ENCODE measurements at regions not wholly inside any gene's neighbourhood (a gene's known extent, or its start where the extent isn't known, plus 50 kb on each side); places are given as distances from the start of the nearest gene placed in this dataset.
"Not testable (repeated sequence)": the region's sequence is repeated elsewhere in the genome, so short reads cannot be mapped to it uniquely, and the experiment has no call there.

- H2AFZ ChIP-seq (ENCODE audit: low read depth, low read length); H2BK5ac ChIP-seq (ENCODE audit: low read depth, low read length, poor library complexity, severe bottlenecking); H3K4ac ChIP-seq (ENCODE audit: low read depth in 1 of 2, low read length in 2 of 2); H4K91ac ChIP-seq (ENCODE audit: low read length); H3K4me1 ChIP-seq (ENCODE audit: control insufficient read depth, insufficient read depth, low read depth, low read length); H4K8ac ChIP-seq (ENCODE audit: low read length); H3K9me3 ChIP-seq (ENCODE audit: control insufficient read depth, low read length); H2AK5ac ChIP-seq (ENCODE audit: low read length, severe bottlenecking); H3K14ac ChIP-seq (ENCODE audit: low read length in 2 of 2); H2BK120ac ChIP-seq (ENCODE audit: low read depth, low read length); H3K9ac ChIP-seq (ENCODE audit: low read length); H3K4me2 ChIP-seq (ENCODE audit: low read length, poor library complexity, severe bottlenecking); H3K27ac ChIP-seq (ENCODE audit: low read length, poor library complexity, severe bottlenecking); H3K4me3 ChIP-seq (ENCODE audit: insufficient read depth in 1 of 2, low read depth in 1 of 2, low read length in 2 of 2); H3K79me1 ChIP-seq (replicated peaks; ENCODE audit: low read length, poor library complexity, severe bottlenecking); H2BK15ac ChIP-seq (ENCODE audit: low read depth, poor library complexity, severe bottlenecking); DNase-seq; H3K27me3 ChIP-seq (ENCODE audit: control insufficient read depth in 1 of 2, insufficient read depth in 1 of 2, low read length in 2 of 2); H3K18ac ChIP-seq (ENCODE audit: low read depth in 1 of 2, low read length in 2 of 2); H2BK12ac ChIP-seq (ENCODE audit: low read length in 2 of 2); H3K36me3 ChIP-seq (ENCODE audit: control insufficient read depth in 1 of 2, insufficient read depth in 2 of 2, low read depth in 1 of 2, low read length in 2 of 2); H3K23ac ChIP-seq (ENCODE audit: low read length in 2 of 2): not testable (repeated sequence)
- 63% methylated on average over 21 of the region's 37 CpGs for WGBS
Measured at GRCh38 chr18:976393-977128, 71.9 kb downstream of the ADCYAP1 start.

GRCh38 chr18:977327-977726 is 72.7 kb downstream of the ADCYAP1 start:
- H2BK15ac ChIP-seq (ENCODE audit: low read depth, poor library complexity, severe bottlenecking): not testable (repeated sequence)

GRCh38 chr18:977732-978131 is 73.1 kb downstream of the ADCYAP1 start:
- not testable (repeated sequence) for H3K14ac ChIP-seq (ENCODE audit: low read length in 2 of 2); H3K36me3 ChIP-seq (ENCODE audit: control insufficient read depth in 1 of 2, insufficient read depth in 2 of 2, low read depth in 1 of 2, low read length in 2 of 2); H3K27me3 ChIP-seq (ENCODE audit: control insufficient read depth in 1 of 2, insufficient read depth in 1 of 2, low read length in 2 of 2); H3K9me3 ChIP-seq (ENCODE audit: control insufficient read depth, low read length); H3K23ac ChIP-seq (ENCODE audit: low read length in 2 of 2); H2AFZ ChIP-seq (ENCODE audit: low read depth, low read length); H4K91ac ChIP-seq (ENCODE audit: low read length); H3K4me3 ChIP-seq (ENCODE audit: insufficient read depth in 1 of 2, low read depth in 1 of 2, low read length in 2 of 2); H2AK5ac ChIP-seq (ENCODE audit: low read length, severe bottlenecking); H3K79me1 ChIP-seq (replicated peaks; ENCODE audit: low read length, poor library complexity, severe bottlenecking); H3K27ac ChIP-seq (ENCODE audit: low read length, poor library complexity, severe bottlenecking); H3K9ac ChIP-seq (ENCODE audit: low read length); H2BK12ac ChIP-seq (ENCODE audit: low read length in 2 of 2); H3K4me2 ChIP-seq (ENCODE audit: low read length, poor library complexity, severe bottlenecking); H2BK15ac ChIP-seq (ENCODE audit: low read depth, poor library complexity, severe bottlenecking); DNase-seq; H3K18ac ChIP-seq (ENCODE audit: low read depth in 1 of 2, low read length in 2 of 2); H2BK5ac ChIP-seq (ENCODE audit: low read depth, low read length, poor library complexity, severe bottlenecking); H2BK120ac ChIP-seq (ENCODE audit: low read depth, low read length); H3K4me1 ChIP-seq (ENCODE audit: control insufficient read depth, insufficient read depth, low read depth, low read length); H3K4ac ChIP-seq (ENCODE audit: low read depth in 1 of 2, low read length in 2 of 2); H4K8ac ChIP-seq (ENCODE audit: low read length)
- 100% methylated on average over 2 of the region's 3 CpGs for WGBS

More at GRCh38 chr18:977327-977726, 72.7 kb downstream of the ADCYAP1 start:
- no CpG with 5 or more reads among the region's 1 CpG for WGBS
- not testable (repeated sequence) for H3K23ac ChIP-seq (ENCODE audit: low read length in 2 of 2); H3K9ac ChIP-seq (ENCODE audit: low read length); H3K36me3 ChIP-seq (ENCODE audit: control insufficient read depth in 1 of 2, insufficient read depth in 2 of 2, low read depth in 1 of 2, low read length in 2 of 2); H3K18ac ChIP-seq (ENCODE audit: low read depth in 1 of 2, low read length in 2 of 2); H3K4me1 ChIP-seq (ENCODE audit: control insufficient read depth, insufficient read depth, low read depth, low read length); H3K27ac ChIP-seq (ENCODE audit: low read length, poor library complexity, severe bottlenecking); H2BK12ac ChIP-seq (ENCODE audit: low read length in 2 of 2); H4K8ac ChIP-seq (ENCODE audit: low read length); H3K14ac ChIP-seq (ENCODE audit: low read length in 2 of 2); H4K91ac ChIP-seq (ENCODE audit: low read length); H3K4me2 ChIP-seq (ENCODE audit: low read length, poor library complexity, severe bottlenecking); H3K9me3 ChIP-seq (ENCODE audit: control insufficient read depth, low read length); H2BK120ac ChIP-seq (ENCODE audit: low read depth, low read length); DNase-seq; H2AFZ ChIP-seq (ENCODE audit: low read depth, low read length); H2BK5ac ChIP-seq (ENCODE audit: low read depth, low read length, poor library complexity, severe bottlenecking); H3K4me3 ChIP-seq (ENCODE audit: insufficient read depth in 1 of 2, low read depth in 1 of 2, low read length in 2 of 2); H3K27me3 ChIP-seq (ENCODE audit: control insufficient read depth in 1 of 2, insufficient read depth in 1 of 2, low read length in 2 of 2); H3K79me1 ChIP-seq (replicated peaks; ENCODE audit: low read length, poor library complexity, severe bottlenecking); H3K4ac ChIP-seq (ENCODE audit: low read depth in 1 of 2, low read length in 2 of 2); H2AK5ac ChIP-seq (ENCODE audit: low read length, severe bottlenecking)

GRCh38 chr18:980586-980985 is 75.9 kb downstream of the ADCYAP1 start:
- WGBS: 89% methylated on average over 3 of the region's 4 CpGs
- Histone ChIP-seq H3K36me3 (ENCODE audit: control insufficient read depth in 1 of 2, insufficient read depth in 2 of 2, low read depth in 1 of 2, low read length in 2 of 2) (no peaks in the 10 kb centered on the region), H3K9ac (ENCODE audit: low read length) (no peak overlapping the region), H4K91ac (ENCODE audit: low read length) (no peak overlapping the region), H3K4me3 (ENCODE audit: insufficient read depth in 1 of 2, low read depth in 1 of 2, low read length in 2 of 2) (no peak overlapping the region), H2BK15ac (ENCODE audit: low read depth, poor library complexity, severe bottlenecking) (no peak overlapping the region), H3K27ac (ENCODE audit: low read length, poor library complexity, severe bottlenecking) (no peak overlapping the region), H2BK12ac (ENCODE audit: low read length in 2 of 2) (no peak overlapping the region), H3K79me1 (replicated peaks; ENCODE audit: low read length, poor library complexity, severe bottlenecking) (no peaks in the 10 kb centered on the region), H2AFZ (ENCODE audit: low read depth, low read length) (no peak overlapping the region), H3K4me1 (ENCODE audit: control insufficient read depth, insufficient read depth, low read depth, low read length) (no peaks in the 10 kb centered on the region), H3K18ac (ENCODE audit: low read depth in 1 of 2, low read length in 2 of 2) (no peak overlapping the region), H3K14ac (ENCODE audit: low read length in 2 of 2) (no peak overlapping the region), H4K8ac (ENCODE audit: low read length) (no peak overlapping the region), H3K27me3 (ENCODE audit: control insufficient read depth in 1 of 2, insufficient read depth in 1 of 2, low read length in 2 of 2) (peaks cover 0 to 10% of the 10 kb centered on the region in 2 experiments), H2AK5ac (ENCODE audit: low read length, severe bottlenecking) (no peak overlapping the region), H2BK120ac (ENCODE audit: low read depth, low read length) (no peak overlapping the region), H3K23ac (ENCODE audit: low read length in 2 of 2) (no peak overlapping the region), H3K4me2 (ENCODE audit: low read length, poor library complexity, severe bottlenecking) (no peak overlapping the region), H3K9me3 (ENCODE audit: control insufficient read depth, low read length) (no peaks in the 10 kb centered on the region), H3K4ac (ENCODE audit: low read depth in 1 of 2, low read length in 2 of 2) (no peak overlapping the region), H2BK5ac (ENCODE audit: low read depth, low read length, poor library complexity, severe bottlenecking) (no peak overlapping the region)
- DNase-seq: no peak
